Fibroblast of lung (primary cell): ENCODE measurements at regions not wholly inside any gene's neighbourhood (a gene's known extent, or its start where the extent isn't known, plus 50 kb on each side); places are given as distances from the start of the nearest gene placed in this dataset.

Experiments
- DNase-seq, 2 donors: peaks; one replicate each; pipeline versions ENCODE4 v3.0.0 to v3.0.0-alpha.2; 2010; ENCODE audit warnings: low read depth in 2 of 2
- H2AFZ ChIP-seq: 2 replicates; pipeline ENCODE4 v1.5.1; 2012; ENCODE audit warnings: low read length, control low read depth, inconsistent platforms
- H3K27ac ChIP-seq: 2 replicates; pipeline ENCODE4 v1.5.1; 2011; ENCODE audit warnings: low read length, control low read depth; ENCODE audit not compliant: insufficient read depth
- H3K27me3 ChIP-seq: 2 replicates; pipeline ENCODE4 v1.5.1; 2011; ENCODE audit warnings: mild to moderate bottlenecking, low read length; ENCODE audit not compliant: control insufficient read depth, insufficient read depth
- H3K36me3 ChIP-seq: 2 replicates; pipeline ENCODE4 v1.5.1; 2011; ENCODE audit warnings: low read length; ENCODE audit not compliant: control insufficient read depth, insufficient read depth
- H3K4me1 ChIP-seq: 2 replicates; pipeline ENCODE4 v1.5.1; 2011; ENCODE audit warnings: low read length; ENCODE audit not compliant: control insufficient read depth, insufficient read depth; ENCODE audit errors: extremely low read depth
- H3K4me2 ChIP-seq: 2 replicates; pipeline ENCODE4 v1.5.1; 2011; ENCODE audit warnings: low read length, control low read depth; ENCODE audit not compliant: insufficient read depth; ENCODE audit errors: extremely low read depth
- H3K4me3 ChIP-seq, 4 experiments: fragments of 200-600 bp in 1 of 4; sonication (generic) in 1 of 4; replicated peaks in 1 of 4; 2 replicates each; pipeline ENCODE4 v1.5.1; 2011 to 2016; ENCODE audit warnings: low read length in 4 of 4, low read depth in 3 of 4, mild to moderate bottlenecking in 3 of 4, control low read depth in 2 of 4, inconsistent platforms in 1 of 4, mixed read lengths in 1 of 4; ENCODE audit not compliant: insufficient read depth in 1 of 4; ENCODE audit errors: control extremely low read depth in 1 of 4
- H3K79me2 ChIP-seq: 2 replicates; pipeline ENCODE4 v1.5.1; 2012; ENCODE audit warnings: mild to moderate bottlenecking, low read length, inconsistent platforms; ENCODE audit not compliant: control insufficient read depth, insufficient read depth
- H3K9ac ChIP-seq: 2 replicates; pipeline ENCODE4 v1.5.1; 2011; ENCODE audit warnings: mild to moderate bottlenecking, low read length, control low read depth; ENCODE audit not compliant: insufficient read depth
- H3K9me3 ChIP-seq: 2 replicates; pipeline ENCODE4 v1.5.1; 2012; ENCODE audit warnings: low read depth, low read length; ENCODE audit not compliant: control insufficient read depth, insufficient read depth
- H4K20me1 ChIP-seq: 2 replicates; pipeline ENCODE4 v1.5.1; 2011; ENCODE audit warnings: low read length; ENCODE audit not compliant: control insufficient read depth, insufficient read depth; ENCODE audit errors: extremely low read depth
- EZH2 ChIP-seq: IDR thresholded peaks from 2 replicates; pipeline ENCODE4 v1.5.1; 2012; ENCODE audit warnings: low read length, control low read depth, mild to moderate bottlenecking; ENCODE audit errors: missing control alignments
- TF ChIP-seq, protein P1 (sequence below), 2 donors: IDR thresholded peaks in 1 of 2; conservative IDR thresholded peaks in 1 of 2; 1 replicate in 1 of 2; 2 replicates in 1 of 2; pipeline ENCODE4 v1.5.1; 2011 to 2012; ENCODE audit warnings: low read length in 2 of 2, control low read depth in 1 of 2, inconsistent platforms in 1 of 2, low read depth in 1 of 2, mild to moderate bottlenecking in 1 of 2

DNA sequence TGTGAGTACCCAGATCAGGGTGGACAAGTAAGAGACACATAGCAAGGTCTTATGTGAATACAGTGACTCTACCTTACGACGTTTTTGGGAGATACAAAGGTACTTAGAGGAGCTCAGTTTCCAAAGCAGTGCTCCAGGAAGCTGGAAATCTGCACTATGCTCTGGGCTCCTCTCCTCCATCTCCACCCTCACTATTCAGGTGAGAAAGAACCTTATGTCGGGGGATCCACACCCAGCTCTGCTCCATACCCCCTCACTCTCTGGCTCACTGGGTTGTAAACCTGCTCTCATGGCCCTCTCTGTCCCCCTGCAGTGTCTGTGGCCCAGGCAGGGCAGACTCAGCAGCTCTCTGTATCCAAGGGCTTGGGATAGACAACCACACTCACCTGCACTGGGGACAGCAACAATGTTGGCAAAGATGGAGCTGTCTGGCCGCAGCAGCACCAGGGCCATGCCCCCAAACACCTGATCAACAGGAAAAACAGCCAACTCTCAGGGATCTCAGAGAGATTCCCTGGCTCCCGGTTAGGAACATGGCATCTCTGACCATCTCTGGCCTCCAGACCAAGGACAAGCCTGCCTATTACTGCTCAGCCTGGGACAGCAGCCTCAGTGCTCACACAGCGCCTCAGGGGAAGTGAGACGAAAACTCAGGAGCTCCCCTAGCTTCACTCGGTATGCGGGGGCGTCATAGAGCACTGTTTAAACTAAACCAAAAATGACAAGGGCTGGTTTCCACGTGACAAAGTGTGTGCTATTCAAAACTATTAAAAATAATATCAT lies 60.9 kb upstream of the TOP3B start:
- no peak overlapping the region for H3K4me3 ChIP-seq
- H3K27ac ChIP-seq = no peak overlapping the region
- no peak overlapping the region for H3K9ac ChIP-seq
- H3K36me3 ChIP-seq = no peaks in the 10 kb centered on the region
- no peaks in the 10 kb centered on the region for H3K9me3 ChIP-seq
- H3K27me3 ChIP-seq = peaks cover 8% of the 10 kb centered on the region
- TF ChIP-seq, protein P1, sequence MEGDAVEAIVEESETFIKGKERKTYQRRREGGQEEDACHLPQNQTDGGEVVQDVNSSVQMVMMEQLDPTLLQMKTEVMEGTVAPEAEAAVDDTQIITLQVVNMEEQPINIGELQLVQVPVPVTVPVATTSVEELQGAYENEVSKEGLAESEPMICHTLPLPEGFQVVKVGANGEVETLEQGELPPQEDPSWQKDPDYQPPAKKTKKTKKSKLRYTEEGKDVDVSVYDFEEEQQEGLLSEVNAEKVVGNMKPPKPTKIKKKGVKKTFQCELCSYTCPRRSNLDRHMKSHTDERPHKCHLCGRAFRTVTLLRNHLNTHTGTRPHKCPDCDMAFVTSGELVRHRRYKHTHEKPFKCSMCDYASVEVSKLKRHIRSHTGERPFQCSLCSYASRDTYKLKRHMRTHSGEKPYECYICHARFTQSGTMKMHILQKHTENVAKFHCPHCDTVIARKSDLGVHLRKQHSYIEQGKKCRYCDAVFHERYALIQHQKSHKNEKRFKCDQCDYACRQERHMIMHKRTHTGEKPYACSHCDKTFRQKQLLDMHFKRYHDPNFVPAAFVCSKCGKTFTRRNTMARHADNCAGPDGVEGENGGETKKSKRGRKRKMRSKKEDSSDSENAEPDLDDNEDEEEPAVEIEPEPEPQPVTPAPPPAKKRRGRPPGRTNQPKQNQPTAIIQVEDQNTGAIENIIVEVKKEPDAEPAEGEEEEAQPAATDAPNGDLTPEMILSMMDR (conservative IDR thresholded peaks at IDR 0.05 in 1 of 2, IDR thresholded peaks at IDR 0.05 in 1 of 2; ENCODE audit: low read depth in 1 of 2, low read length in 2 of 2) = no peak
- no peak for TF ChIP-seq EZH2
- H4K20me1 ChIP-seq = no peaks in the 10 kb centered on the region
- no peak overlapping the region for H2AFZ ChIP-seq
- H3K4me2 ChIP-seq = no peak overlapping the region
- no peak for DNase-seq
- peaks cover 2% of the 10 kb centered on the region for H3K4me1 ChIP-seq
- no peaks in the 10 kb centered on the region for H3K79me2 ChIP-seq

DNA sequence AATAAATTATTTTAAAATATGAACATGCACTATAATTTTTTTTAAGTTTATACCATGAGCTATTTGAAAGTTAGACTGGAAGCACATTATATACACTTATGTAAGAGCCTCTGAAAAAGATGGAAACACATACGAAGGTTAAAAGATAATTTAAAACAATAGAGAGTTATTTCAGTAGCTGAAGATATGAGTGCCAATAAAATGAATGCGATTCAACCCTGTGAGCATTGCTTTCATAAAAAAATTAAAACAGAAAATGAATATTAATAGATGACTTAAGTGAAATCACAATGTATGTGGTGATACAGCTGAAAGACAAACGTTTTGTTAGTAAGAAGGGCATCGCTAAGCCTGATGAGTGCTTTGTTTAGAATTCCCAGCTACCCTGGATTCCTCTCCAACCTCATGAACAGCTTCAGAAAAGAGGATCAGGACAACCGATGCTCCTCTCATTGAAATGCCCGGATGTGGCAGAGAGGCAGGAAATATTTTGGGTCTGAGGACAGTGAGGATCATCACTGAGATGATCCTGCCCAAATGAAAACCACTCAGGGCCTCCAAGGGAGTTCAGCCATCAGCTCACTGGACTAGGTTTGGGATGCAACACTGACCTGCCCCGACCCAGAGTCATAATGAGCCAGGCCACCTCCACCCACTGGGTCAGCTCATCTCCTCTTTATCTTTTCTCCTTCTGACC lies 60.2 kb upstream of the TOP3B start:
- Histone ChIP-seq H3K36me3 (no peaks in the 10 kb centered on the region), H3K79me2 (no peaks in the 10 kb centered on the region), H3K27me3 (peaks cover 8% of the 10 kb centered on the region), H3K27ac (no peak overlapping the region), H3K9me3 (no peaks in the 10 kb centered on the region), H3K4me2 (no peak overlapping the region), H3K4me3 (no peak overlapping the region), H3K9ac (no peak overlapping the region), H4K20me1 (no peaks in the 10 kb centered on the region), H3K4me1 (peaks cover 5% of the 10 kb centered on the region), H2AFZ (no peak overlapping the region)
- DNase-seq = no peak
- TF ChIP-seq, protein P1 (conservative IDR thresholded peaks at IDR 0.05 in 1 of 2, IDR thresholded peaks at IDR 0.05 in 1 of 2; ENCODE audit: low read depth in 1 of 2, low read length in 2 of 2) = no peak
- no peak for TF ChIP-seq EZH2

DNA sequence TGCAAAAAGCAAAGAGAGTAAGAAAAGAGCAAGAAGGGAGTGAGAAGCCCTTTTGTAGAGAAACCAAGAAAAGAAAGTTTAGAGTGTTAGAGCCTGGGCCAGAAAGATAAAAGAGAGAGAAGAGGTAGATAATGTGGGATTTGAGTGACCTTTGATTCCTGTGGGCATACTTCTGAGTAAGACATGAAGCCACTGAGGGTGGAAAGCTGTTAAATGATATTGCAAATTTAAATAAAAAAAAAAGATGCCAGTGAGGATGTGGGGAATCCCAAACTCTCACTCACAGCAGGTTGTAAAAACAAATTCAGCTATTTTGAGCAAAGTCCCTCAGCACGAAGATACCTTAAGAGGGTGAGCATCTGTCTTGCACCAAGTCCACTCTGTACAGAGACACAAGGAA lies 59.4 kb upstream of the TOP3B start:
- Histone ChIP-seq H3K4me2 (no peak overlapping the region), H3K9me3 (no peaks in the 10 kb centered on the region), H3K4me3 (no peak overlapping the region), H3K36me3 (no peaks in the 10 kb centered on the region), H3K27me3 (peaks cover 5% of the 10 kb centered on the region), H3K9ac (no peak overlapping the region), H3K4me1 (peaks cover 5% of the 10 kb centered on the region), H2AFZ (no peak overlapping the region), H3K79me2 (no peaks in the 10 kb centered on the region), H3K27ac (no peak overlapping the region), H4K20me1 (no peaks in the 10 kb centered on the region)
- no peak for TF ChIP-seq EZH2
- TF ChIP-seq, protein P1 (conservative IDR thresholded peaks at IDR 0.05 in 1 of 2, IDR thresholded peaks at IDR 0.05 in 1 of 2; ENCODE audit: low read depth in 1 of 2, low read length in 2 of 2) = no peak
- no peak for DNase-seq
